HL-60 (cell line): ENCODE measurements at regions not wholly inside any gene's neighbourhood (a gene's known extent, or its start where the extent isn't known, plus 50 kb on each side); places are given as distances from the start of the nearest gene placed in this dataset.

Experiments
- DNase-seq, 2 experiments: peaks; one replicate each; pipeline ENCODE4 v3.0.0-alpha.2; 2010 to 2020; ENCODE audit warnings: low read depth in 1 of 2, low spot score in 1 of 2
- H3K27ac ChIP-seq: fragments of 250-450 bp; sonication (Bioruptor Pico); replicated peaks from 2 replicates; pipeline ENCODE4 v1.5.1; 2020; ENCODE audit warnings: mild to moderate bottlenecking, moderate library complexity
- H3K27me3 ChIP-seq: fragments of 250-450 bp; sonication (Bioruptor Pico); 2 replicates; pipeline ENCODE4 v1.5.1; 2021; ENCODE audit warnings: mild to moderate bottlenecking, moderate library complexity; ENCODE audit not compliant: insufficient read depth, poor library complexity, severe bottlenecking
- H3K4me3 ChIP-seq: replicated peaks from 2 replicates; pipeline ENCODE4 v1.5.1; 2011; ENCODE audit warnings: mild to moderate bottlenecking, control low read depth, low read length; ENCODE audit not compliant: insufficient read depth
- GABPA ChIP-seq: IDR thresholded peaks from 2 replicates; pipeline ENCODE4 v1.6.1; 2012; ENCODE audit warnings: low read depth
- POLR2AphosphoS5 ChIP-seq: IDR thresholded peaks from 2 replicates; pipeline ENCODE4 v1.6.1; 2012; ENCODE audit warnings: low read depth
- SPI1 ChIP-seq: IDR thresholded peaks from 2 replicates; pipeline ENCODE4 v1.6.1; 2012; ENCODE audit warnings: low read depth, mild to moderate bottlenecking, borderline replicate concordance
- TF ChIP-seq, protein P1 (sequence below): IDR thresholded peaks from 2 replicates; pipeline ENCODE4 v1.6.1; 2012; ENCODE audit warnings: low read depth; ENCODE audit not compliant: insufficient replicate concordance
- TF ChIP-seq, protein P2 (sequence below): IDR thresholded peaks from one replicate; pipeline ENCODE4 v1.5.1; 2011; ENCODE audit warnings: low read length, control low read depth, inconsistent platforms; ENCODE audit not compliant: insufficient read depth

GRCh38 chr4:134343081-134343480 is 141.5 kb upstream of the PABPC4L start:
- H3K27ac ChIP-seq: no peak overlapping the region
- TF ChIP-seq POLR2AphosphoS5 (no peak), GABPA (no peak), SPI1 (no peak)
- TF ChIP-seq, protein P1, sequence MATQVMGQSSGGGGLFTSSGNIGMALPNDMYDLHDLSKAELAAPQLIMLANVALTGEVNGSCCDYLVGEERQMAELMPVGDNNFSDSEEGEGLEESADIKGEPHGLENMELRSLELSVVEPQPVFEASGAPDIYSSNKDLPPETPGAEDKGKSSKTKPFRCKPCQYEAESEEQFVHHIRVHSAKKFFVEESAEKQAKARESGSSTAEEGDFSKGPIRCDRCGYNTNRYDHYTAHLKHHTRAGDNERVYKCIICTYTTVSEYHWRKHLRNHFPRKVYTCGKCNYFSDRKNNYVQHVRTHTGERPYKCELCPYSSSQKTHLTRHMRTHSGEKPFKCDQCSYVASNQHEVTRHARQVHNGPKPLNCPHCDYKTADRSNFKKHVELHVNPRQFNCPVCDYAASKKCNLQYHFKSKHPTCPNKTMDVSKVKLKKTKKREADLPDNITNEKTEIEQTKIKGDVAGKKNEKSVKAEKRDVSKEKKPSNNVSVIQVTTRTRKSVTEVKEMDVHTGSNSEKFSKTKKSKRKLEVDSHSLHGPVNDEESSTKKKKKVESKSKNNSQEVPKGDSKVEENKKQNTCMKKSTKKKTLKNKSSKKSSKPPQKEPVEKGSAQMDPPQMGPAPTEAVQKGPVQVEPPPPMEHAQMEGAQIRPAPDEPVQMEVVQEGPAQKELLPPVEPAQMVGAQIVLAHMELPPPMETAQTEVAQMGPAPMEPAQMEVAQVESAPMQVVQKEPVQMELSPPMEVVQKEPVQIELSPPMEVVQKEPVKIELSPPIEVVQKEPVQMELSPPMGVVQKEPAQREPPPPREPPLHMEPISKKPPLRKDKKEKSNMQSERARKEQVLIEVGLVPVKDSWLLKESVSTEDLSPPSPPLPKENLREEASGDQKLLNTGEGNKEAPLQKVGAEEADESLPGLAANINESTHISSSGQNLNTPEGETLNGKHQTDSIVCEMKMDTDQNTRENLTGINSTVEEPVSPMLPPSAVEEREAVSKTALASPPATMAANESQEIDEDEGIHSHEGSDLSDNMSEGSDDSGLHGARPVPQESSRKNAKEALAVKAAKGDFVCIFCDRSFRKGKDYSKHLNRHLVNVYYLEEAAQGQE: no peak
- TF ChIP-seq, protein P2, sequence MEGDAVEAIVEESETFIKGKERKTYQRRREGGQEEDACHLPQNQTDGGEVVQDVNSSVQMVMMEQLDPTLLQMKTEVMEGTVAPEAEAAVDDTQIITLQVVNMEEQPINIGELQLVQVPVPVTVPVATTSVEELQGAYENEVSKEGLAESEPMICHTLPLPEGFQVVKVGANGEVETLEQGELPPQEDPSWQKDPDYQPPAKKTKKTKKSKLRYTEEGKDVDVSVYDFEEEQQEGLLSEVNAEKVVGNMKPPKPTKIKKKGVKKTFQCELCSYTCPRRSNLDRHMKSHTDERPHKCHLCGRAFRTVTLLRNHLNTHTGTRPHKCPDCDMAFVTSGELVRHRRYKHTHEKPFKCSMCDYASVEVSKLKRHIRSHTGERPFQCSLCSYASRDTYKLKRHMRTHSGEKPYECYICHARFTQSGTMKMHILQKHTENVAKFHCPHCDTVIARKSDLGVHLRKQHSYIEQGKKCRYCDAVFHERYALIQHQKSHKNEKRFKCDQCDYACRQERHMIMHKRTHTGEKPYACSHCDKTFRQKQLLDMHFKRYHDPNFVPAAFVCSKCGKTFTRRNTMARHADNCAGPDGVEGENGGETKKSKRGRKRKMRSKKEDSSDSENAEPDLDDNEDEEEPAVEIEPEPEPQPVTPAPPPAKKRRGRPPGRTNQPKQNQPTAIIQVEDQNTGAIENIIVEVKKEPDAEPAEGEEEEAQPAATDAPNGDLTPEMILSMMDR: no peak
- H3K27me3 ChIP-seq: no peaks in the 10 kb centered on the region
- no peak overlapping the region for H3K4me3 ChIP-seq
- DNase-seq: no peak

DNA sequence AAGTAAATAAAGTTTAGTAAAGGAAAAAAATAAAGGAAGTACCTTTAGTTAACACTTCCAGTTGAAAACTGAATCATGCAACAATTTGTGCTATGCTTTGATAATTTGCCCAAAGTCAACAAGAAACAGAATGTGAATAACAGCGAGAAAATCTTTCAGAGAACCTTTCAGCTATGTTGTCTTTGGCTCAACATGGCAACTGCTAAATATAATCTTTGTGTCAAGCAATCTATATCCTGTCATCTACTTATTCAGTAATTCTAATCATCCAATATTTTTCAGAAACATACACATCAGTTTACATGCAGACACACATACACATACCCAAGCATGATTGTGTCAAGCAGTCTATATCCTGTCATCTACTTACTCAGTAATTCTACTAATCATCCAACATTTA is 136.0 kb upstream of the PABPC4L start:
- DNase-seq: no peak
- Histone ChIP-seq H3K4me3 (no peak overlapping the region), H3K27me3 (no peaks in the 10 kb centered on the region), H3K27ac (no peak overlapping the region)
- TF ChIP-seq GABPA (no peak), POLR2AphosphoS5 (no peak), SPI1 (no peak)
- TF ChIP-seq, protein P1: no peak
- TF ChIP-seq, protein P2: no peak

DNA sequence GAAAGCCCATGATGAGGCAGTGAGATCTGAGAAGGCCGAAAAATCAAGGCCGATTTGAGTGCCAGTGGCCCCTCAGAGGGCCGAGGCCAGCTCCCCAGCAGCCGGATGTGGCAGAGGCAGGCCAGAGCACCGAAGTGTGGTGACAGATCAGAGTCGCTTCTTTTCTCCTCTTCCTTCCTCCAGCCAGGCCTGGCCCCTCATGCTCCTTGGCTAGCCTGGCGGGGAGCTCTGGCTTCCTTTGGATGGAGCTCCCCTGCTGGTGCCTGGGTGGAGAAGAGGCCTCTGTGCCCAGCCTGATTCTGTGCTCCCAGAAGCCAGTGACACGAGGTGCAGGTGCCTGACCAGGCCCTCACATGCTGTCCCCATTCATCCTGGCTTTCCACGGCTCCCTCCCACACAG is 127.2 kb upstream of the PABPC4L start:
- no peak for TF ChIP-seq SPI1
- TF ChIP-seq, protein P2: no peak
- TF ChIP-seq, protein P1: no peak
- TF ChIP-seq POLR2AphosphoS5: no peak
- no peak for TF ChIP-seq GABPA
- DNase-seq: no peak
- Histone ChIP-seq H3K4me3 (no peak overlapping the region), H3K27me3 (no peaks in the 10 kb centered on the region), H3K27ac (no peak overlapping the region)
